H9 (cell line): ENCODE measurements at regions not wholly inside any gene's neighbourhood (a gene's known extent, or its start where the extent isn't known, plus 50 kb on each side); places are given as distances from the start of the nearest gene placed in this dataset.

ENCODE experiments used
- DNase-seq: peaks from one replicate; pipeline ENCODE4 v3.0.0-alpha.2; 2017
- H2AFZ ChIP-seq: one replicate; pipeline ENCODE4 v1.6.1; 2013; ENCODE audit warnings: mild to moderate bottlenecking, low read length, control low read depth, moderate library complexity
- H2AK5ac ChIP-seq: 2 replicates; pipeline ENCODE4 v1.6.1; 2013; ENCODE audit warnings: low read length, control low read depth, mixed read lengths; ENCODE audit not compliant: insufficient read length
- H2BK120ac ChIP-seq: one replicate; pipeline ENCODE4 v1.6.1; 2013; ENCODE audit warnings: low read depth, mild to moderate bottlenecking, low read length, control low read depth, inconsistent platforms; ENCODE audit not compliant: poor library complexity, severe bottlenecking
- H2BK12ac ChIP-seq: 2 replicates; pipeline ENCODE4 v1.6.1; 2013; ENCODE audit warnings: low read length, control low read depth, mixed read lengths, low read depth; ENCODE audit not compliant: insufficient read length
- H2BK15ac ChIP-seq: 2 replicates; pipeline ENCODE4 v1.6.1; 2013; ENCODE audit warnings: low read depth, low read length, control low read depth
- H2BK20ac ChIP-seq: one replicate; pipeline ENCODE4 v1.6.1; 2013; ENCODE audit warnings: low read depth, mild to moderate bottlenecking, low read length, control low read depth, inconsistent platforms; ENCODE audit not compliant: poor library complexity, severe bottlenecking
- H2BK5ac ChIP-seq: 2 replicates; pipeline ENCODE4 v1.6.1; 2013; ENCODE audit warnings: low read length, control low read depth, mixed read lengths; ENCODE audit not compliant: insufficient read length
- H3K14ac ChIP-seq: 2 replicates; pipeline ENCODE4 v1.6.1; 2013; ENCODE audit warnings: low read length, control low read depth; ENCODE audit not compliant: insufficient read depth
- H3K18ac ChIP-seq: 2 replicates; pipeline ENCODE4 v1.6.1; 2013; ENCODE audit warnings: low read depth, mild to moderate bottlenecking, mixed read lengths, low read length, control low read depth; ENCODE audit not compliant: insufficient read length
- H3K23ac ChIP-seq: 2 replicates; pipeline ENCODE4 v1.6.1; 2013; ENCODE audit warnings: low read length, control low read depth, mixed read lengths, low read depth; ENCODE audit not compliant: insufficient read length
- H3K23me2 ChIP-seq: 2 replicates; pipeline ENCODE4 v1.6.1; 2013; ENCODE audit warnings: low read depth, mild to moderate bottlenecking, mixed read lengths, low read length, control low read depth; ENCODE audit not compliant: insufficient read length, poor library complexity, severe bottlenecking
- H3K27ac ChIP-seq: 2 replicates; pipeline ENCODE4 v1.5.1; 2013; ENCODE audit warnings: low read length, control low read depth, mixed read lengths, low read depth; ENCODE audit not compliant: insufficient read length
- H3K27me3 ChIP-seq: 2 replicates; pipeline ENCODE4 v1.6.1; 2013; ENCODE audit warnings: low read length, control low read depth, inconsistent platforms; ENCODE audit not compliant: insufficient read depth
- H3K4ac ChIP-seq: 2 replicates; pipeline ENCODE4 v1.6.1; 2013; ENCODE audit warnings: low read depth, mild to moderate bottlenecking, control low read depth, inconsistent platforms, low read length, moderate library complexity
- H3K4me1 ChIP-seq: 2 replicates; pipeline ENCODE4 v1.6.1; 2013; ENCODE audit warnings: low read length, control low read depth, inconsistent platforms; ENCODE audit not compliant: insufficient read depth
- H3K4me2 ChIP-seq: 2 replicates; pipeline ENCODE4 v1.6.1; 2013; ENCODE audit warnings: low read length, control low read depth, mixed read lengths; ENCODE audit not compliant: insufficient read length, insufficient read depth
- H3K56ac ChIP-seq: 2 replicates; pipeline ENCODE4 v1.6.1; 2013; ENCODE audit warnings: low read depth, mild to moderate bottlenecking, mixed read lengths, low read length, control low read depth; ENCODE audit not compliant: insufficient read length
- H3K79me1 ChIP-seq: 2 replicates; pipeline ENCODE4 v1.6.1; 2013; ENCODE audit warnings: low read depth, mild to moderate bottlenecking, moderate library complexity, low read length, control low read depth, inconsistent platforms; ENCODE audit not compliant: insufficient read depth, poor library complexity, severe bottlenecking
- H3K79me2 ChIP-seq: 2 replicates; pipeline ENCODE4 v1.6.1; 2013; ENCODE audit warnings: low read length, control low read depth, inconsistent platforms; ENCODE audit not compliant: insufficient read depth
- H3K9ac ChIP-seq: 2 replicates; pipeline ENCODE4 v1.6.1; 2013; ENCODE audit warnings: low read length, control low read depth, mixed read lengths; ENCODE audit not compliant: insufficient read length; ENCODE audit errors: extremely low read depth
- H3K9me3 ChIP-seq: one replicate; pipeline ENCODE4 v1.6.1; 2013; ENCODE audit warnings: low read depth, low read length, inconsistent platforms; ENCODE audit not compliant: control insufficient read depth
- H3T11ph ChIP-seq: one replicate; pipeline ENCODE4 v1.6.1; 2013; ENCODE audit warnings: mild to moderate bottlenecking, low read length, control low read depth, inconsistent platforms
- H4K20me1 ChIP-seq: one replicate; pipeline ENCODE4 v1.6.1; 2013; ENCODE audit not compliant: control insufficient read depth, insufficient read length, insufficient read depth
- H4K5ac ChIP-seq: 2 replicates; pipeline ENCODE4 v1.6.1; 2013; ENCODE audit warnings: low read depth, mild to moderate bottlenecking, mixed read lengths, low read length, control low read depth; ENCODE audit not compliant: insufficient read length
- H4K8ac ChIP-seq: replicated peaks from 2 replicates; pipeline ENCODE4 v1.6.1; 2013; ENCODE audit warnings: low read length, control low read depth, mixed read lengths, low read depth; ENCODE audit not compliant: insufficient read length
- H4K91ac ChIP-seq: 2 replicates; pipeline ENCODE4 v1.6.1; 2013; ENCODE audit warnings: low read depth, mild to moderate bottlenecking, moderate library complexity, mixed read lengths, low read length, control low read depth; ENCODE audit not compliant: insufficient read length
- H3K27ac Mint-ChIP-seq, 3 experiments: 2 replicates in 2 of 3; 3 replicates in 1 of 3; pipeline ENCODE4 v1.8.0; 2020 to 2021; ENCODE audit warnings: mixed read lengths in 3 of 3, mild to moderate bottlenecking in 1 of 3, moderate library complexity in 1 of 3
- H3K27me3 Mint-ChIP-seq: 2 replicates; pipeline ENCODE4 v1.8.0; 2021; ENCODE audit warnings: low read depth, mild to moderate bottlenecking, moderate library complexity, mixed read lengths
- H3K36me3 Mint-ChIP-seq, 3 experiments: 2 replicates in 2 of 3; 3 replicates in 1 of 3; pipeline ENCODE4 v1.8.0; 2020 to 2021; ENCODE audit warnings: low read depth in 3 of 3, mixed read lengths in 3 of 3; ENCODE audit not compliant: insufficient read depth in 1 of 3
- H3K4me1 Mint-ChIP-seq, 2 experiments: 2 replicates each; pipeline ENCODE4 v1.8.0; 2020; ENCODE audit warnings: mixed read lengths in 2 of 2
- H3K4me3 Mint-ChIP-seq, 2 experiments: 2 replicates in 1 of 2; 3 replicates in 1 of 2; pipeline ENCODE4 v1.8.0; 2020 to 2021; ENCODE audit warnings: mild to moderate bottlenecking in 2 of 2, mixed read lengths in 2 of 2, moderate library complexity in 1 of 2
- H3K9me3 Mint-ChIP-seq, 2 experiments: 2 replicates in 1 of 2; 3 replicates in 1 of 2; pipeline ENCODE4 v1.8.0; 2020; ENCODE audit warnings: mild to moderate bottlenecking in 2 of 2, mixed read lengths in 2 of 2, moderate library complexity in 1 of 2
- CTCF ChIP-seq: fragments of 200-600 bp; sonication (generic); conservative IDR thresholded peaks from 3 replicates; pipeline ENCODE4 v1.8.0; 2021; ENCODE audit warnings: antibody characterized with exemption, mild to moderate bottlenecking
- WGBS: extraction: QIAGEN DNeasy Blood & Tissue Kit; methylation state at CpG from one replicate; pipeline ENCODE4 v1.1.7; 2013; ENCODE audit warnings: missing lambda C conversion rate, low lambda C conversion rate, mixed read lengths; ENCODE audit not compliant: insufficient read length; ENCODE audit errors: extremely low coverage; 5-methylcytosine and 5-hydroxymethylcytosine counted together

DNA sequence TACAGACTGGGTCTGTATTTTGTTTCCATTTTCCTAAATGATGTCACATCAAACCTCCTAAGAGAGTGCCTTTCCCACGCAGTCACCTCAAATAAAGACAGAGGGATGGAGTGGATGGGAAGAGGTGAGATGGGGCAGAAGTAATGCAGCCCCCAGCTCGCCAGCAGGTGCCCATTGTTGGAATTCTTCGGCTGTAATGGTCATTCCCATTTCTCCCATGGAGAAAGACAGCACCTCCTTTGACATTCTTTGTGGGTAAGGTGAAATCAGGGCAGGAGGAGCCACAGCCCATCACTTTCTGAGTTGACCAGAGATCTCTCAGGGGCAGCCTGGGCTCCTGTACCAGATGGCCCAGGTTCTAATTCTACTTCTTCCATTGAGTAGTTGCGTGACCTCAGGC, 84.4 kb upstream of the NR2F2 start:
- H2BK12ac ChIP-seq: no peak overlapping the region
- no peak overlapping the region for H4K91ac ChIP-seq
- H3K9me3 ChIP-seq: no peaks in the 10 kb centered on the region
- H4K8ac ChIP-seq: no peak overlapping the region
- no peak overlapping the region for H2AFZ ChIP-seq
- H2BK5ac ChIP-seq: no peak overlapping the region
- no peak overlapping the region for H2BK20ac ChIP-seq
- H3K9ac ChIP-seq: no peak overlapping the region
- no peak overlapping the region for H3K4me2 ChIP-seq
- no peak for TF ChIP-seq CTCF
- no peaks in the 10 kb centered on the region for H3K23me2 ChIP-seq
- no peak overlapping the region for H2BK120ac ChIP-seq
- H3K4me3 Mint-ChIP-seq: no peak overlapping the region
- peaks cover 16 to 18% of the 10 kb centered on the region in 2 experiments for H3K4me1 Mint-ChIP-seq
- H3K27ac Mint-ChIP-seq: no peak overlapping the region
- peaks cover 3% of the 10 kb centered on the region; the same call in 1 of the 2 replicates for H3K4me1 ChIP-seq
- no peak overlapping the region for H3K27ac ChIP-seq
- no peak overlapping the region for H3K18ac ChIP-seq
- H3K36me3 Mint-ChIP-seq: peaks cover 0 to 3% (median 0%) of the 10 kb centered on the region in 3 experiments; a peak in 1 of 7 replicates
- peaks cover 0 to 3% of the 10 kb centered on the region in 2 experiments; a peak in 1 of 5 replicates for H3K9me3 Mint-ChIP-seq
- H3T11ph ChIP-seq: no peak overlapping the region
- H4K20me1 ChIP-seq: no peaks in the 10 kb centered on the region
- H3K14ac ChIP-seq: no peak overlapping the region
- no peaks in the 10 kb centered on the region; the same call in none of the 2 replicates for H3K27me3 Mint-ChIP-seq
- H2AK5ac ChIP-seq: no peak overlapping the region
- no peaks in the 10 kb centered on the region for H3K79me1 ChIP-seq
- no peak overlapping the region for H3K4ac ChIP-seq
- H3K27me3 ChIP-seq: no peaks in the 10 kb centered on the region
- no peaks in the 10 kb centered on the region for H3K79me2 ChIP-seq
- WGBS: no CpG with 5 or more reads among the region's 4 CpGs
- no peak for DNase-seq
- no peak overlapping the region for H2BK15ac ChIP-seq
- no peak overlapping the region for H3K56ac ChIP-seq
- H4K5ac ChIP-seq: no peak overlapping the region
- H3K23ac ChIP-seq: no peak overlapping the region
